GM12892 (cell line): ENCODE measurements at regions not wholly inside any gene's neighbourhood (a gene's known extent, or its start where the extent isn't known, plus 50 kb on each side); places are given as distances from the start of the nearest gene placed in this dataset.

Experiments
- DNase-seq: peaks from one replicate; pipeline ENCODE4 v3.0.0; 2011; ENCODE audit not compliant: insufficient read length
- FAIRE-seq: peaks from 2 replicates; lab custom pipeline; 2011; peaks lifted over from hg19 to GRCh38; lab: Jason Lieb, UNC
- POLR2A ChIP-seq: IDR thresholded peaks from 2 replicates; pipeline ENCODE4 v1.6.1; 2011; ENCODE audit warnings: low read depth, low read length, control low read depth
- POLR2AphosphoS5 ChIP-seq: IDR thresholded peaks from 2 replicates; pipeline ENCODE4 v1.6.1; 2011; ENCODE audit warnings: low read depth, low read length, control low read depth
- TAF1 ChIP-seq: IDR thresholded peaks from 2 replicates; pipeline ENCODE4 v1.6.1; 2011; ENCODE audit warnings: low read depth, mild to moderate bottlenecking, control low read depth, low read length, borderline replicate concordance

DNA sequence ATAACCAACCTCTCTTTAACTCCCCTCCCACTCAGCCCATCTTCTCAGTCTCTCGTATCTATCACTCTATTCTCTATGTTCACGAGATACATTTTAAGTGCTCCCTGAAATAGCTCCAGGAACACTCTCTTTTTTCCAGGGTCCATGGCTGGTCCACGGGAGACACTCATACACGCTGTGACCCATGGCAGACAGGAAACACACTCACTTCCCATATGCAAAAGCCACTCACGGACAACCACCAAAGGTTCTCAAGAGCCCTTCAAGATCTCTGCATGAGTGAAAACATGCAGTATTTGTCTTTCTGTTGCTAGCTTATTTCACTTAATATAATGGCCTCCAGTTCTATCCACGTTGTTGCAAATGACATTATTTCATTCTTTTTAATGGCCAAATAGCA lies 71.4 kb upstream of the PCSK2 start:
- TF ChIP-seq POLR2AphosphoS5 (no peak), TAF1 (no peak), POLR2A (no peak)
- FAIRE-seq: no peak
- DNase-seq: no peak

DNA sequence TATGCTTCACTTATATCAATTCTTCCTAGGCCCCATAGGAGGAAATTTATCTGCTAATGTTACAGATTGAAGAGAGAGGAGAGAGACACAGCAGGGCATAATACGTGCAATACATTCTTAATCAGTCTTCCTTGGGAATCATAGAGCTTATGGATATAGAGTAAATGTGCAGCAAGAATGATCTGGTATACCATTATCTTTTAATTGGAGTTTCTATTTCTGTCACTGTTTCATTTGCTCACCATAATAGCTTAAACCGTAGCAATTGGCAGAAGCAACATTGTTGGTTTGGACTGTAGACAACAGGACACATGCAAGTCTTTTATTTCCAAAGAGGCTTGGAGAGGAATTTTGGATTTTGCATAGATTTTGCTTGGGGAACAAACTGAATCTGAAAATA lies 68.1 kb upstream of the PCSK2 start:
- TF ChIP-seq POLR2A: no peak
- TF ChIP-seq TAF1: no peak
- no peak for TF ChIP-seq POLR2AphosphoS5
- FAIRE-seq (no peak), DNase-seq (no peak)

DNA sequence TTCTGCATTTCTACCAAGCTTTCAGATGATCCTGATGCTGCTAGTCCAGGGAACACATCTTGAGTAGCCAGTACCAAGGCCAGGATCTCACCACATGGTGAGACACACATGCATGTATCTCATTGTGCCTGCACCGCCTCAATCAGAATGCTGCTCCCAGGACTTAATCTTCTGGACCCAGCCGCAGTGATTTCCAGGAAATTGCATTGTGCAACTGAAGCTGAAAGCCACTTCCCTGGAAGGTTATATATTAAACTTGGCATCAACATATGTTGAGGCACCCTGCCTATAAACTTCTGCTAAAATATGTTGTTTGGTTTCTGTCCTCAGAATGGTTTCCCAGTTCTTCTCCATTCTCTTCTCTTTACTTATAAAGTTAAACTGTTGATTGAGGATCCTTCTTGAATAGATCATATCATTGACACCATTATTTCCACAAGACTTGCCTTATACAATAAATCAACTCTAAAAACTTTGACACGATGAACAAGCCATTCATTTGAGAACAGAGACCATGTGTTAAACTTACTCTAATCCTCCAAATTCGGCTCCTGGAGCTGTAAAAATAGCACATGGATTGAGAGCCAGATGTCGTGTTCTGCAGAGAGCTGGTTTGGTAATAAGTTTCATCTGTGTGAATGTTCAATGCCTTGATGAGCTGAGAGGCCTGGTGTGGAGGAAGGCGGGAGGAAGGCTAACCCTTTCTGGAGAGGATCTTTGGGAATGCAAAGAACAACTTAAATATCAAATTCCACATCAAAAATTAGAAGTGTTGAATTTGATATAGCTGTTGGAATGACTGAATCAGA lies 65.0 kb upstream of the PCSK2 start:
- no peak for FAIRE-seq
- no peak for DNase-seq
- TF ChIP-seq TAF1 (no peak), POLR2AphosphoS5 (no peak), POLR2A (no peak)

DNA sequence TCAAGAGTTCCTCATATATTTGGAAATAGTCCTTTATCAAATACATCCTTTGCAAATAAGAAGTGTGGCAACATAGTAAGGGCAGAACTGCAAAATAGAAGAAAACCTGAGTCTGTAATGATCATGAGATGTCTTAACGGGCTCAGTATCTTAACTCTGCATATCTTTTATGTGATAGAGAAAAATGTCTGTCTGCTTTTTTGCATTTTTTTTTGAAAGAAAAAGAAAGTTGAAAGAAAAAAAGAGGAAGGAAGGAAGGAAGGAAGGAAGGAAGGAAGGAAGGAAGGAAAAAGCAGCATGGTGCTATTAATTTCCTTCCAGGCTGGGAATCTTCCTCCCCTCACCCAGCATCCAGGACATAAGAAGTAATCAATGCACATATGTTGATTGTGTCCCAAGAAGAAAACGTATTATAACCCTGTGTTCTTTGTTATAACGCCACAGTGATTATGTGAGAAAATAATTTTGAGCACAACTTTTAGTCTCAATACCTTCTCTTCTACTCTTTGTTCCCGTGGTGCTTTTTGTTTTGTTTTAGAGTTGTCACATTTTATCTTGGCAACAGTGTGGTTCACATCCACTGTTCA lies 58.7 kb upstream of the PCSK2 start:
- TF ChIP-seq POLR2A: no peak
- DNase-seq (no peak), FAIRE-seq (no peak)

DNA sequence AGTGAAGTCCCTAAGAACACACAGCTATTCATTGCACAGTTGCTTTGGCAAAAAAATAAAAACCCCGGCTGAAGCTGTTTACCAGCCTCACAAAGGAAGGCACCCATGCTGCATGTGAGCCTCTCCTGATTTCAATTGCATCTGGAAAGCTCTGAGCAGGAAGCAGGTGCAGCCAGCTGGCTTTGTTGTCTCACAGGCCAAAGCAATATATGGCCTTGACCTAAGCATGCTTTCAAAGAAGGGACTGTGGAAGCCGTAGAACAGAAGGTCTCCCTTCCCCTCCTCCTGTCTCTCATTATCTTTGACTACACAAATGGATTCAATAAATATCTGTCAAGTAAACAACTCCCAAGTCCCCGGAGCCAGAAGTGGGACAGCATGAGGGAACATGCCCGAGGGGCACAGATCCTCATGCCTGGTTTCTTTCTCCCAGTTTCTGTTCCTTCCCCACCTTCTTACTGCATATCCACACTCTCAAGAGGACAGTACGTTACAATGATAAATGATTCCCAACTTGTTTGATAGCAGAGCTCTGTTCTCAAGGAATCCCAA lies 57.2 kb upstream of the PCSK2 start:
- DNase-seq (no peak), FAIRE-seq (no peak)
- TF ChIP-seq POLR2AphosphoS5 (no peak), TAF1 (no peak), POLR2A (no peak)

DNA sequence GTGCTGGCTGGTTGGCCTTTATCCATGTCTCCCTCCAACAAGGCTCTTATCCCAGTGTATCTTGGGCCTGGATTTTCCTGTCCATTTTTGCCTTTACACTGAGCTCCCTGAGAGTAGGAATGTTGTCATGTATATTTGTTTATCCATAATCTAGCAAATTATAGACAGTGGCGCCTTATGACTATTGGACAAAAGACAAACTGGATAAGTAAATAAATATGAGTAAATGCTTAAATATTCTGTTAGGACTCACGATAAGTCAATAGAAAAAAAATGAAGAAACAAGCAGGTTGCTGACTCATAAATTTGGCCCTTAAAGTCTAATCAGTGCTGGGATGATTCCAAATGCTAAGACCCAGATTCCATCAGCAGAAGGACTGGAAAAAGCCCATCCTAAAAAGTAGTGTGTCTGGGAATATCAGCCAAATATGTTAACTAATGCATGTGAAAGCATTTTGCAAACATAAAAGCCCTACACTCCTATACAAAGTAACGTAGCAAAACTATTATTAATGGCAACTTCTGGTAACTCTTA lies 55.0 kb upstream of the PCSK2 start:
- DNase-seq (no peak), FAIRE-seq (no peak)
- no peak for TF ChIP-seq POLR2AphosphoS5
- TF ChIP-seq POLR2A: no peak
- TF ChIP-seq TAF1: no peak

DNA sequence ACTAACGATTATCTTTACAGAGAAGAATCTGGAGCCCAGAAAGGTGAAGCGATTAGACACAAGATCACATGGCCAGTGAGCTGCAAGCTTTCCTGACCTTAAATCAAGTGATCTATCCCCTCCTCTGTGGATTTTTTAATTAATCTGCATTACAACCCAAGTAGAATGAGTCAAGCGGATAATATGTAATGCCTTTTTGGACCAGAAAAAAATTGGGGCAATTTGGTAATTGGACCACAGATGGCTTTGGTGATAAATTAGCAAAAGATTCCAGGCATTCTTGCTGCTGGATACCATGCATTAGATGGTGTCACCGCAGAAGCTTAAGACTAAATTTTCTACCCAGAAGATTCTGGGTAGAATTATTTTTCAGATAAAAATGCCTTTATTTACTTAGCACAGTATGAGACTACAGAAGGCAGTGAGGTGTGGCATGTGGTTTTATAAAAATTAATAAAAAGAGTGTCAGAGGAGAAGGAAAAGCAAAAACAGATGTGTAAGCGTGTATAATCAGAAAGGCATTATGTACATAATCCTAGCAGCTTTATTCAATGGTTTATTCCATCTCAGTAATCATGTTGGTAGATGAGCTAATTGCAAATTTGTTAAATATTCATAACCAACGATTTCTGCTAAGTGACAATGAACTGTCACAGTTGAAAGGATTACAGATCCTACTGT lies 53.9 kb upstream of the PCSK2 start:
- DNase-seq (no peak), FAIRE-seq (no peak)
- TF ChIP-seq POLR2A (no peak), POLR2AphosphoS5 (no peak), TAF1 (no peak)
